Neural cell (in vitro differentiated cells): ENCODE measurements at regions not wholly inside any gene's neighbourhood (a gene's known extent, or its start where the extent isn't known, plus 50 kb on each side); places are given as distances from the start of the nearest gene placed in this dataset.

Experiments used
- CTCF ChIP-seq: fragments of 450-650 bp; IDR thresholded peaks from 2 replicates; pipeline ENCODE4 v1.5.1; 2014; ENCODE audit warnings: antibody characterized with exemption, mild to moderate bottlenecking, moderate library complexity; ENCODE audit not compliant: poor library complexity, severe bottlenecking
- EP300 ChIP-seq: fragments of 450-650 bp; conservative IDR thresholded peaks from 2 replicates; pipeline ENCODE4 v1.6.1; 2014; ENCODE audit warnings: antibody characterized with exemption, mild to moderate bottlenecking, moderate library complexity; ENCODE audit not compliant: poor library complexity, severe bottlenecking
- EZH2 ChIP-seq: fragments of 200-600, 300-800 bp; shearing (Covaris generic), sonication (generic); IDR thresholded peaks from 2 replicates; pipeline ENCODE4 v1.6.1; 2014; ENCODE audit warnings: antibody characterized with exemption, low read length, borderline replicate concordance, mild to moderate bottlenecking; ENCODE audit not compliant: insufficient read depth, poor library complexity, severe bottlenecking
- MXI1 ChIP-seq: fragments of 450-650 bp; conservative IDR thresholded peaks from 2 replicates; pipeline ENCODE4 v1.6.1; 2014; ENCODE audit warnings: antibody characterized with exemption, mild to moderate bottlenecking; ENCODE audit not compliant: poor library complexity, severe bottlenecking
- POLR2AphosphoS5 ChIP-seq: IDR thresholded peaks from 2 replicates; pipeline ENCODE4 v1.6.1; 2012
- RAD21 ChIP-seq: fragments of 450-650 bp; conservative IDR thresholded peaks from 2 replicates; pipeline ENCODE4 v1.6.1; 2014; ENCODE audit warnings: antibody characterized with exemption, mild to moderate bottlenecking, moderate library complexity
- TAF1 ChIP-seq: IDR thresholded peaks from 2 replicates; pipeline ENCODE4 v1.6.1; 2012; ENCODE audit warnings: low read depth

DNA sequence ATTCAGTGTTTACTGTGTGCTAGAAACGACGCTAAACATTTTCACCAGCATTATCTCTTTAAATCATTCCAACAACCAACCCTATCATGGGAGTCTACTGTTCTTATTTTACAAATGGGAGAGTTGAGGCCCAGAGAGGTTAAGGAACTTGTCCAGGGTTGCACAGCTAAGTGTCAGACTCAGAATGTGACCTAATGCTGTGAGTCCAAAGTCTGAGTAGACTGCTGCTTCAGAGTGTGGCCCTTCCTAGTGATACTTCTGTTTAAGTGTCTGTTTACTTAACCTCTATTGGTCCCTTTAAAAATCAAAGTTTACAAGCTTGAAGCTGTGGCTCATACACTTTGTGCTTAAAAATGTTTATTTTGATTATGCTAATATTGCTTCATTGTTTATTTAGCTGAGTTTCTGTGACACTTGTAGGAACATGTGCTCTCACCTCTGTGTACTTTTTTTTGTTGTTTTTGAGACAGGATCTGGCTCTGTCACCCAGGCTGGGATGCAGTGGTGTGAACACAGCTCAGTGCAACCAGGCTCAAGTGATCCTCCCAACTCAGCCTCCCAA lies 84.4 kb upstream of the SYPL1 start:
- TF ChIP-seq CTCF = no peak
- TF ChIP-seq EZH2 = no peak
- TF ChIP-seq TAF1 = no peak
- TF ChIP-seq POLR2AphosphoS5 = no peak
- no peak for TF ChIP-seq RAD21
- TF ChIP-seq EP300 = no peak
- no peak for TF ChIP-seq MXI1
